ENCODE measurements at regions not wholly inside any gene's neighbourhood (a gene's known extent, or its start where the extent isn't known, plus 50 kb on each side); places are given as distances from the start of the nearest gene placed in this dataset.
"Not testable (repeated sequence)": the region's sequence is repeated elsewhere in the genome, so short reads cannot be mapped to it uniquely, and the experiment has no call there.

- H3K27me3 ChIP-seq (ENCODE audit: low read depth): peaks cover 6% of the 10 kb centered on the region; the same call in 1 of the 2 replicates
- H3K36me3 ChIP-seq (replicated peaks): no peaks in the 10 kb centered on the region
- no peaks in the 10 kb centered on the region for H3K4me1 ChIP-seq
- in situ Hi-C loops (cut with MboI; ENCODE audit: low sequenced_read_pairs): no loop called here
- no peak overlapping the region for H3K4me3 ChIP-seq
- DNase-seq (ENCODE audit: low spot score in 2 of 2): no peak
- H3K9me3 ChIP-seq: no peaks in the 10 kb centered on the region
These were observed 139.6 kb upstream of the RASA1 start for GRCh38 chr5:87127956-87128687.

GRCh38 chr5:87129046-87129445 is 138.6 kb upstream of the RASA1 start:
- Histone ChIP-seq H3K9me3 (no peaks in the 10 kb centered on the region), H3K4me3 (no peak overlapping the region), H3K27me3 (ENCODE audit: low read depth) (peaks cover 3% of the 10 kb centered on the region; the same call in 1 of the 2 replicates), H3K36me3 (replicated peaks) (no peaks in the 10 kb centered on the region), H3K4me1 (no peaks in the 10 kb centered on the region)
- no peak for DNase-seq (ENCODE audit: low spot score in 2 of 2)
- in situ Hi-C loops (cut with MboI; ENCODE audit: low sequenced_read_pairs): no loop called here

- in situ Hi-C loops (cut with MboI; ENCODE audit: low sequenced_read_pairs): no loop called here
These were observed 135.0 kb upstream of the RASA1 start for GRCh38 chr5:87132696-87133095.

GRCh38 chr5:87134513-87134912 is 133.2 kb upstream of the RASA1 start:
- H3K36me3 ChIP-seq (replicated peaks); H3K27me3 ChIP-seq (ENCODE audit: low read depth); H3K4me1 ChIP-seq; DNase-seq (ENCODE audit: low spot score in 2 of 2); H3K9me3 ChIP-seq; H3K4me3 ChIP-seq; in situ Hi-C loops (cut with MboI; ENCODE audit: low sequenced_read_pairs): not testable (repeated sequence)

More at GRCh38 chr5:87132696-87133095, 135.0 kb upstream of the RASA1 start:
- H3K4me3 ChIP-seq: no peak overlapping the region
- H3K27me3 ChIP-seq (ENCODE audit: low read depth): no peaks in the 10 kb centered on the region; the same call in none of the 2 replicates
- no peaks in the 10 kb centered on the region for H3K9me3 ChIP-seq
- H3K36me3 ChIP-seq (replicated peaks): no peaks in the 10 kb centered on the region
- DNase-seq (ENCODE audit: low spot score in 2 of 2): no peak
- H3K4me1 ChIP-seq: no peaks in the 10 kb centered on the region

- no peak for DNase-seq (ENCODE audit: low spot score in 2 of 2)
- Histone ChIP-seq H3K36me3 (replicated peaks) (no peaks in the 10 kb centered on the region), H3K9me3 (no peaks in the 10 kb centered on the region), H3K4me1 (no peaks in the 10 kb centered on the region), H3K27me3 (ENCODE audit: low read depth) (no peaks in the 10 kb centered on the region; the same call in 1 of the 2 replicates), H3K4me3 (no peak overlapping the region)
- in situ Hi-C loops (cut with MboI; ENCODE audit: low sequenced_read_pairs): no loop called here
These were observed 131.6 kb upstream of the RASA1 start for GRCh38 chr5:87136096-87136495.

GRCh38 chr5:87136733-87137132 is 130.9 kb upstream of the RASA1 start:
- no peak overlapping the region for H3K4me3 ChIP-seq
- no peaks in the 10 kb centered on the region for H3K4me1 ChIP-seq
- in situ Hi-C loops (cut with MboI; ENCODE audit: low sequenced_read_pairs): no loop called here
- no peak for DNase-seq (ENCODE audit: low spot score in 2 of 2)
- H3K27me3 ChIP-seq (ENCODE audit: low read depth): no peaks in the 10 kb centered on the region; the same call in 1 of the 2 replicates
- H3K9me3 ChIP-seq: no peaks in the 10 kb centered on the region
- no peaks in the 10 kb centered on the region for H3K36me3 ChIP-seq (replicated peaks)

GRCh38 chr5:87137283-87137682 is 130.4 kb upstream of the RASA1 start:
- in situ Hi-C loops (cut with MboI; ENCODE audit: low sequenced_read_pairs): no loop called here
- H3K9me3 ChIP-seq: no peaks in the 10 kb centered on the region
- DNase-seq (ENCODE audit: low spot score in 2 of 2): no peak
- H3K27me3 ChIP-seq (ENCODE audit: low read depth): no peaks in the 10 kb centered on the region; the same call in 1 of the 2 replicates
- H3K4me1 ChIP-seq: no peaks in the 10 kb centered on the region
- no peak overlapping the region for H3K4me3 ChIP-seq
- no peaks in the 10 kb centered on the region for H3K36me3 ChIP-seq (replicated peaks)

GRCh38 chr5:87138091-87138805 is 129.4 kb upstream of the RASA1 start:
- H3K4me3 ChIP-seq: no peak overlapping the region
- in situ Hi-C loops (cut with MboI; ENCODE audit: low sequenced_read_pairs): no loop called here
- H3K9me3 ChIP-seq: no peaks in the 10 kb centered on the region
- H3K4me1 ChIP-seq: no peaks in the 10 kb centered on the region
- H3K36me3 ChIP-seq (replicated peaks): no peaks in the 10 kb centered on the region
- DNase-seq (ENCODE audit: low spot score in 2 of 2): no peak
- no peaks in the 10 kb centered on the region; the same call in 1 of the 2 replicates for H3K27me3 ChIP-seq (ENCODE audit: low read depth)

GRCh38 chr5:87139795-87140194 is 127.9 kb upstream of the RASA1 start:
- H3K4me3 ChIP-seq: no peak overlapping the region
- no peaks in the 10 kb centered on the region for H3K36me3 ChIP-seq (replicated peaks)
- DNase-seq (ENCODE audit: low spot score in 2 of 2): no peak
- in situ Hi-C loops (cut with MboI; ENCODE audit: low sequenced_read_pairs): no loop called here
- H3K27me3 ChIP-seq (ENCODE audit: low read depth): no peaks in the 10 kb centered on the region; the same call in 1 of the 2 replicates
- H3K4me1 ChIP-seq: no peaks in the 10 kb centered on the region
- H3K9me3 ChIP-seq: no peaks in the 10 kb centered on the region

GRCh38 chr5:87141544-87141943 is 126.1 kb upstream of the RASA1 start:
- Histone ChIP-seq H3K4me3 (no peak overlapping the region), H3K9me3 (no peaks in the 10 kb centered on the region), H3K4me1 (no peaks in the 10 kb centered on the region), H3K36me3 (replicated peaks) (no peaks in the 10 kb centered on the region), H3K27me3 (ENCODE audit: low read depth) (no peaks in the 10 kb centered on the region; the same call in 1 of the 2 replicates)
- no peak for DNase-seq (ENCODE audit: low spot score in 2 of 2)
- in situ Hi-C loops (cut with MboI; ENCODE audit: low sequenced_read_pairs): no loop called here

- H3K27me3 ChIP-seq (ENCODE audit: low read depth); H3K36me3 ChIP-seq (replicated peaks); DNase-seq (ENCODE audit: low spot score in 2 of 2); in situ Hi-C loops (cut with MboI; ENCODE audit: low sequenced_read_pairs); H3K4me1 ChIP-seq; H3K4me3 ChIP-seq; H3K9me3 ChIP-seq: not testable (repeated sequence)
These were observed 121.8 kb upstream of the RASA1 start for GRCh38 chr5:87145853-87146252.

GRCh38 chr5:87147441-87147840 is 120.2 kb upstream of the RASA1 start:
- H3K27me3 ChIP-seq (ENCODE audit: low read depth): no peaks in the 10 kb centered on the region
- H3K4me3 ChIP-seq: no peak overlapping the region
- no peaks in the 10 kb centered on the region for H3K9me3 ChIP-seq
- no peak for DNase-seq (ENCODE audit: low spot score in 2 of 2)
- H3K36me3 ChIP-seq (replicated peaks): no peaks in the 10 kb centered on the region
- no peaks in the 10 kb centered on the region for H3K4me1 ChIP-seq
- in situ Hi-C loops (cut with MboI; ENCODE audit: low sequenced_read_pairs): no loop called here

- Histone ChIP-seq H3K27me3 (ENCODE audit: low read depth) (no peaks in the 10 kb centered on the region), H3K9me3 (no peaks in the 10 kb centered on the region), H3K4me3 (no peak overlapping the region), H3K4me1 (no peaks in the 10 kb centered on the region), H3K36me3 (replicated peaks) (no peaks in the 10 kb centered on the region)
- in situ Hi-C loops (cut with MboI; ENCODE audit: low sequenced_read_pairs): no loop called here
- no peak for DNase-seq (ENCODE audit: low spot score in 2 of 2)
These were observed 117.1 kb upstream of the RASA1 start for GRCh38 chr5:87150630-87151029.

GRCh38 chr5:87151547-87151946 is 116.1 kb upstream of the RASA1 start:
- H3K4me1 ChIP-seq: no peaks in the 10 kb centered on the region
- no peaks in the 10 kb centered on the region for H3K9me3 ChIP-seq
- H3K4me3 ChIP-seq: no peak overlapping the region
- no peaks in the 10 kb centered on the region for H3K36me3 ChIP-seq (replicated peaks)
- in situ Hi-C loops (cut with MboI; ENCODE audit: low sequenced_read_pairs): no loop called here
- H3K27me3 ChIP-seq (ENCODE audit: low read depth): no peaks in the 10 kb centered on the region
- no peak for DNase-seq (ENCODE audit: low spot score in 2 of 2)

All from HAP-1 (cell line).